ENCODE measurements at regions not wholly inside any gene's neighbourhood (a gene's known extent, or its start where the extent isn't known, plus 50 kb on each side); places are given as distances from the start of the nearest gene placed in this dataset.

DNA sequence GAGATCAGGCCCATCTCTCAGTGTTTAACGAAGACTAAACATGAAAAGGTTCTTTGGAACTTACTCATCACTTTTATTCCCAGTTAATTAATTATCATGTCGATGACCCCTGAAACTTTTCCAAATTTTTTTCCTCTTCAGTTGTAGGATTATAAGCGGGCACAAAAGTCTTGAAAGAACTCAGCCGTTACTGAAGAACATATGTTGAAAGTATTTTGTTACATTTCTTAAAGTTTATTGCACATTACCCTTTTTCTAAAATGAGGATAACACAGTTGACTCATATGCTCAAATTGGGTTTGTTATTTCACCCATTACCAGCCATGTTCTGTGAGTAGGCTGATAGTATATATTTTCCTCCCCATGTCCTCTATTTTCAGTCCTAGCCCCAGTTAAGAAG, 75.9 kb upstream of the COL3A1 start:
- no peak for DNase-seq (ENCODE audit: low read depth, low spot score)
- TF ChIP-seq, protein P1, sequence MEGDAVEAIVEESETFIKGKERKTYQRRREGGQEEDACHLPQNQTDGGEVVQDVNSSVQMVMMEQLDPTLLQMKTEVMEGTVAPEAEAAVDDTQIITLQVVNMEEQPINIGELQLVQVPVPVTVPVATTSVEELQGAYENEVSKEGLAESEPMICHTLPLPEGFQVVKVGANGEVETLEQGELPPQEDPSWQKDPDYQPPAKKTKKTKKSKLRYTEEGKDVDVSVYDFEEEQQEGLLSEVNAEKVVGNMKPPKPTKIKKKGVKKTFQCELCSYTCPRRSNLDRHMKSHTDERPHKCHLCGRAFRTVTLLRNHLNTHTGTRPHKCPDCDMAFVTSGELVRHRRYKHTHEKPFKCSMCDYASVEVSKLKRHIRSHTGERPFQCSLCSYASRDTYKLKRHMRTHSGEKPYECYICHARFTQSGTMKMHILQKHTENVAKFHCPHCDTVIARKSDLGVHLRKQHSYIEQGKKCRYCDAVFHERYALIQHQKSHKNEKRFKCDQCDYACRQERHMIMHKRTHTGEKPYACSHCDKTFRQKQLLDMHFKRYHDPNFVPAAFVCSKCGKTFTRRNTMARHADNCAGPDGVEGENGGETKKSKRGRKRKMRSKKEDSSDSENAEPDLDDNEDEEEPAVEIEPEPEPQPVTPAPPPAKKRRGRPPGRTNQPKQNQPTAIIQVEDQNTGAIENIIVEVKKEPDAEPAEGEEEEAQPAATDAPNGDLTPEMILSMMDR (IDR thresholded peaks at IDR 0.05; ENCODE audit: insufficient read depth, low read length, missing control alignments) = no peak
- no peak overlapping the region for H3K4me3 ChIP-seq (ENCODE audit: low read depth, low read length)
- POLR2A ChIA-PET = no interaction called here
- CTCF ChIA-PET = no interaction called here

DNA sequence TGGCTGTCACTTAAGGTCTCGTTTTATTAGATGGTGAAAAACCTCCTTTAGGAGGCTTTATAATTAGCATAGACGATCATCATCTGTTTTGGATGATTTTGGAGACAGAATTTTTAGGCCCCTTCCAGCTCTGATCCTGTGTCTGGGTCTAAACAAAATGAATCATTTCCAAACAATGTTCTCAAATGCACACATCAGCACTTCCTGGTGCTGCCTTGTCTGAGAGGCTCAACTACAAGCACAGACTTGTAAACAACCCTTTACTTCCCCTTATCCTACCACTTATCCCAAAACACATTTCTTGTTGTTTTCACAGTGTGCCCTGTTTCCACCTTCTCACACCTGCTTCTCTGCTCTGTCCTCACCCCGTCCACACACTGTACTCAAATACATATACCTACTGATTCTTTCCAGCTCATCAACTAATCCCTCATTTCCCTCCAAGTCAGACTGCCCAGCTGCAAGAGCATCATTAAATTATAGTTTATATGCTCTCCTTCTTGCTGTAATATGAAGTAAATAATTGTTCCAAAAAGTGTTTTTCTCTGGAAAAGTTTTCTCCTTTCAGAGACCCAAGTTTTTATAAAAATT, 71.2 kb upstream of the COL3A1 start:
- ChIA-PET CTCF (no interaction called here), POLR2A (no interaction called here)
- no peak overlapping the region for H3K4me3 ChIP-seq (ENCODE audit: low read depth, low read length)
- no peak for DNase-seq (ENCODE audit: low read depth, low spot score)
- TF ChIP-seq, protein P1 (IDR thresholded peaks at IDR 0.05; ENCODE audit: insufficient read depth, low read length, missing control alignments) = no peak

- no peak for DNase-seq (ENCODE audit: low read depth, low spot score)
- ChIA-PET POLR2A (no interaction called here), CTCF (no interaction called here)
- TF ChIP-seq, protein P1 (IDR thresholded peaks at IDR 0.05; ENCODE audit: insufficient read depth, low read length, missing control alignments) = no peak
- H3K4me3 ChIP-seq (ENCODE audit: low read depth, low read length) = no peak overlapping the region
These were observed 70.4 kb upstream of the COL3A1 start for GRCh38 chr2:188903740-188904139.

DNA sequence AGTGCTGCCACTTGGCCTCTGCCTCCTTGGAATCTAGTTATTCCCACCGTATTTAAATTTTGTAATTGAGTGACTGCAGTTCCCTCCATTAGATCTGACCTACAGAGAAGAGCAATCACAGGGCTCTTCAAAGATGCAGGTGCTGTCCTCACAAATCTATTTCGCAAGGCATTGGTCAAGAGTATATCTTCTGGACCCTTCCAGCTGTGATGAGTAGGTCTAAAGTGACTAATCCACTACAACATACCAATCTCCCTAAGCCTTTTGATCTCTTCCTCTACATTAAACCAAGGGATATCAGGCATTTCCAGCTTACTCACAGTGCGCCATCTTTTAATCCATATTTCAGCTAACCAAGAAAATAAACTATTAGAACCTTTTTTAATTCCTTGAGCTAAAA, 65.1 kb upstream of the COL3A1 start:
- CTCF ChIA-PET = no interaction called here
- TF ChIP-seq, protein P1 (IDR thresholded peaks at IDR 0.05; ENCODE audit: insufficient read depth, low read length, missing control alignments) = no peak
- DNase-seq (ENCODE audit: low read depth, low spot score) = no peak
- POLR2A ChIA-PET = no interaction called here
- H3K4me3 ChIP-seq (ENCODE audit: low read depth, low read length) = no peak overlapping the region

DNA sequence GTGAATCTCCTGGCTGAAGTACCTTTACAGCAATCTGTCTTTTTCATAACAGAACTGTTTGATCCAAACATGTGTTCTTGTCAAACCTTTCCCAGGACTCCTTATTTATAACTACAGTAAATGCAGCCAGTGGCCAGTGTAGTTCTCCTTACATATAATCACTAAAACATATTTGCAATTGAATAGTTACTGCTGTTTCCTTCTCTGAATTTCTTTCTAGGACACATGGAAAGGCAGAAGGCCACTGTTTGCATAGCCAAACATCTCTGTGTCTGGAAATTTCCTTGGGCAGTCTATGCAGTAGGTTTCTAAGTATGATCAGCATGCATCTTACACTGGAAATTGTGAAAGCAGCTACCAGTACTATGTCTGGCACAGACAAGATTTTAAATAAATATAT, 57.4 kb upstream of the COL3A1 start:
- no peak overlapping the region for H3K4me3 ChIP-seq (ENCODE audit: low read depth, low read length)
- no peak for DNase-seq (ENCODE audit: low read depth, low spot score)
- CTCF ChIA-PET = interaction anchor here (0.9 kb wide), 1 partner anchor 15 kb away, joined by 4 read pairs; no protein-coding TSS in a partner anchor
- TF ChIP-seq, protein P1 (IDR thresholded peaks at IDR 0.05; ENCODE audit: insufficient read depth, low read length, missing control alignments) = no peak
- POLR2A ChIA-PET = no interaction called here

GRCh38 chr2:188917632-188918031, 56.5 kb upstream of the COL3A1 start:
- CTCF ChIA-PET = interaction anchor here (0.9 kb wide), 1 partner anchor 14 kb away, joined by 4 read pairs; no protein-coding TSS in a partner anchor

More at GRCh38 chr2:188917632-188918031, 56.5 kb upstream of the COL3A1 start:
- TF ChIP-seq, protein P1 (IDR thresholded peaks at IDR 0.05; ENCODE audit: insufficient read depth, low read length, missing control alignments) = no peak
- no peak for DNase-seq (ENCODE audit: low read depth, low spot score)
- H3K4me3 ChIP-seq (ENCODE audit: low read depth, low read length) = no peak overlapping the region
- POLR2A ChIA-PET = no interaction called here

All from AG04449 (cell line).